ENCODE measurements at regions not wholly inside any gene's neighbourhood (a gene's known extent, or its start where the extent isn't known, plus 50 kb on each side); places are given as distances from the start of the nearest gene placed in this dataset.

GRCh38 chr14:42572032-42572431, 965.4 kb downstream of the LRFN5 start:
- DNase-seq (ENCODE audit: low spot score): no peak

GRCh38 chr14:42569227-42569626, 962.6 kb downstream of the LRFN5 start:
- no peak for DNase-seq (ENCODE audit: low spot score)

- DNase-seq (ENCODE audit: low spot score): no peak
Observed at GRCh38 chr14:42565556-42565955, 958.9 kb downstream of the LRFN5 start.

GRCh38 chr14:42563313-42563712, 956.6 kb downstream of the LRFN5 start:
- no peak for DNase-seq (ENCODE audit: low spot score)

- DNase-seq (ENCODE audit: low spot score): no peak
Observed at GRCh38 chr14:42556551-42556950, 949.9 kb downstream of the LRFN5 start.

- DNase-seq (ENCODE audit: low spot score): no peak
Observed at GRCh38 chr14:42555365-42555764, 948.7 kb downstream of the LRFN5 start.

GRCh38 chr14:42554091-42554490, 947.4 kb downstream of the LRFN5 start:
- DNase-seq (ENCODE audit: low spot score): no peak

GRCh38 chr14:42550310-42550709, 943.6 kb downstream of the LRFN5 start:
- no peak for DNase-seq (ENCODE audit: low spot score)

- no peak for DNase-seq (ENCODE audit: low spot score)
Observed at GRCh38 chr14:42548349-42548748, 941.7 kb downstream of the LRFN5 start.

- no peak for DNase-seq (ENCODE audit: low spot score)
Observed at GRCh38 chr14:42545636-42546035, 939.0 kb downstream of the LRFN5 start.

- DNase-seq (ENCODE audit: low spot score): no peak
Observed at GRCh38 chr14:42541535-42542001, 934.9 kb downstream of the LRFN5 start.

- no peak for DNase-seq (ENCODE audit: low spot score)
Observed at GRCh38 chr14:42535397-42535796, 928.7 kb downstream of the LRFN5 start.

GRCh38 chr14:42533476-42533875, 926.8 kb downstream of the LRFN5 start:
- no peak for DNase-seq (ENCODE audit: low spot score)

GRCh38 chr14:42532194-42532593, 925.5 kb downstream of the LRFN5 start:
- DNase-seq (ENCODE audit: low spot score): no peak

GRCh38 chr14:42527141-42527540, 920.5 kb downstream of the LRFN5 start:
- DNase-seq (ENCODE audit: low spot score): no peak

- no peak for DNase-seq (ENCODE audit: low spot score)
Observed at GRCh38 chr14:42523666-42524065, 917.0 kb downstream of the LRFN5 start.

GRCh38 chr14:42517806-42518500, 911.3 kb downstream of the LRFN5 start:
- DNase-seq (ENCODE audit: low spot score): no peak

GRCh38 chr14:42513837-42514236, 907.2 kb downstream of the LRFN5 start:
- DNase-seq (ENCODE audit: low spot score): no peak

- DNase-seq (ENCODE audit: low spot score): no peak
Observed at GRCh38 chr14:42510071-42510470, 903.4 kb downstream of the LRFN5 start.

GRCh38 chr14:42508209-42508946, 901.7 kb downstream of the LRFN5 start:
- DNase-seq (ENCODE audit: low spot score): no peak

GRCh38 chr14:42504433-42504832, 897.8 kb downstream of the LRFN5 start:
- no peak for DNase-seq (ENCODE audit: low spot score)

- no peak for DNase-seq (ENCODE audit: low spot score)
Observed at GRCh38 chr14:42499137-42499536, 892.5 kb downstream of the LRFN5 start.

- DNase-seq (ENCODE audit: low spot score): no peak
Observed at GRCh38 chr14:42490536-42490935, 883.9 kb downstream of the LRFN5 start.

GRCh38 chr14:42488965-42489364, 882.3 kb downstream of the LRFN5 start:
- DNase-seq (ENCODE audit: low spot score): no peak
